ENCODE measurements at regions not wholly inside any gene's neighbourhood (a gene's known extent, or its start where the extent isn't known, plus 50 kb on each side); places are given as distances from the start of the nearest gene placed in this dataset.

DNA sequence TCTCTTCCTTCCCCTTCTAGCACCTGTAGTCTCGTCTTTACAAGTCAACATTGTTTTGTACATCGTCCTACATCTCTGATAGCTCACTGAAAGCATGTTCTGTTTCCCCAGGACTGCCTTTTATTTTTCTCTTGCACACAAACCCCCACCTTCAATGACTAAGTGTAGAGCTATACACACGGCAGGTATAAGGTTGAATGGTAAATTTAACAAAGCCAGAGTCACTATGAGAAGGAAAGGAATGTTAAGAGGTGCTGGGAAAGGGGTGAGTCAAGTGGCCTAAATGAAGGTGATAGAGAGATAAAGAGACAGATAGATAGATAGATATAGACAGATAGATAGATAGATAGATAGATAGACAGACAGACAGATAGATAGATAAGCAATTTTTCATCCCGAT, 134.3 kb upstream of the ATP1B1 start:
- DNase-seq: no peak

DNA sequence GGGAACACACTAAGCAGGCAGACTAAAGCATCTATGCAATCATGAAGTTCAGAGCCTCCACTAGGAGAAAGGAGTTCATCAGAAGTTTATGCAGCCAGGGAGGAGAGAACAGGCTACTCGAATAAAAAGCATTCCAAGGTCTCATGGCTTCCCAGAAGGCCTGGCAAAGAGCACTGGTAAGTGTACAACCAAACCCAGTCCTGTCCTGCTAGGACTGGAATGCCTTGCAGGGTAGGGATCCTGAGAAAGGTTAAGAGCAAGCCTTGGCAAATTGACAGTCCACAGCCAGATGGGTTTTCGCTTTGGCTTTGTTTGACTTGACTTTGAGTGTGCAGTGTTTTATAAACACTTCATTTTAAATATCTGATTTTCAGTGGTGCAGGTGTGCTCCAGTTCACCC, 133.6 kb upstream of the ATP1B1 start:
- peak; percentile 30 for DNase-seq

DNA sequence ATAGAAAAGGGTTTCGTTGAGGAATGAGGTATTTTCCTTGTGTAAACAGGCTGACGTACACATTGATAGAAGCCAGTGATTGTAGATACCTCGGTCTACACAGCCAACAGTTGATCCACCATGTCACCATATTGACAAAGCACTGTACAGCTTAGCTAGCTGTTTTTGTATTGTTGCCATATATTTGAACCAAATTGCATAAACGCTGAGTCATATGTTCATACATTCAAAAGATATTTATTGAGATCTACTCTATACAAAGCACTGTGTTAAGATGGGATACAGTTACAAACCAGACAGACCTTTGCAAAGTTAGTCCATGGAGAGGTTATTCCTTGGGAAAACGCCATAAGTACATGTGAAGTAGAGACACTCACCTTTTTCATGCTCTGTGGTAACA, 132.4 kb upstream of the ATP1B1 start:
- DNase-seq: no peak

DNA sequence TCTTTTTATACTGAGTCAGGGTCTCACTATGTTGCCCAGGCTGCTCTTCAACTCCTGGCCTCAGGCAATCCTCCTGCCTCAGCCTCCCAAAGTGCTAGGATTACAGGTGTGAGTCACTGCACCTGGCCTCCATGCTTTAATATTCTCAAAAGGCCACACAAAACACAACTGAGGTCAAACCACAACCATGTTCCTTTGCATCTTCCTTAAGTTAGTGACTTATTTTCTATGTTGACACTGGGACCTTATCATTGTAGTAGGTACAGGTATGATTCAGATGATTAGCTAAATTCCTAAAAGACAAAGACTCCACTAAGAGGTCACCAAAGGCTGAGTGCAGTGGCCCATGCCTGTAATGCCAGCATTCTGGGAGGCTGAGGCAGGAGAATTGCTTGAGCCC, 131.9 kb upstream of the ATP1B1 start:
- no peak for DNase-seq

DNA sequence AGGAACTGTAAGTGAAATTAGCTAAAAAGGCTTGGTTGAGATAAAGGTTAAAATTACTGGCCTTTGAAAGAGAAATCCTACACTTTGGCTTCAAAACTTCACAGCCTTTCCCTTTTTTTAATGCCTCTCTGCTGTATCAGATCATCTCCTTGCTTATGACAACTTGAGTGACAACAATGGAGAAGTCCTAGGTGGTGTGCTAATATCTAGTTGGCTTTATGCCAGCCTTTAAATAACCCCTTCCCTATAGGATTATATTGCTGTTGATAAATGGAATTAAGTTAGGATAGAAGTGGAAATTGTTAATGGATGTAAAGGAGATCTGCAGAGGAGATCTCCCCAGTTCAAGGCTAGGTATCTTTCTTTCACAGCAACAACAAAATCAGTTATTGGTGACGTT, 130.2 kb upstream of the ATP1B1 start:
- DNase-seq: no peak

DNA sequence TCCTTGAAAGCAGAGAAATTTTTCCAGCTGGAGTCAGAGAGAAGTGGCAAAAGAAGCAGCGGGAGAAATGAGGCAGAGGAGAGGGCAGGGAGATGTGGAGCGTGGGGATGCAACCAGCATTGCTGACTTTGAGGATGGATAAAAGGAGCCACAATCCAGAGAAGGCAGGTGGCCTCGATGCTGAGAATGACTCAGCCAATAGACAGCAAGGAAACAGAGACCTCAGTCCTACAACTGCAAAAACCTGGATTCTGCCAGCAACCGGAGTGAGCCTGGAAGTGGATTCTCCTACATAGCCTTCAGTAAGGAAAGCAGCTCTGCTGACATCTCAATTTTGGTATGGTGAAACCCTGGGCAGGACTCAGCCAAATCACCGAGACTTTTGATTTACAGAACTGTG, 128.9 kb upstream of the ATP1B1 start:
- DNase-seq: no peak

DNA sequence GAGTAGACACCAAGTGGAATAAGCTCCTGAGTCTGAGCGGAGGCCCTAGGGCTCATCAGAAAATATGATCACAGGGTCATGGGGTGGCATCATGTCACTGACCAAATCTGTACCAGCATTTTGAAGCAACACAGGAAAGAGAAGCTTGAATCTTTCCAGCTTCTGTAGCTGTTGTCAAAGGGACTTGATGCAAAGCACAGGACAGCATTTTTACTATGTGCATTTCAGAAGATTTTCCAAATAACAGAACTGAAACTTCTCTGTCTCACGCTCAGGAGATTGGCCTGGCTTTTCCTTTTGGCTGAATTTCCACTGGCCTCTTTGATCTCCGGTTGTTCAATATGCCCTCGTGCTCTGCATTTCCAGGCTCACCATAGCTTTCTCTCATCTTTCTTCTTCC, 127.2 kb upstream of the ATP1B1 start:
- no peak for DNase-seq

DNA sequence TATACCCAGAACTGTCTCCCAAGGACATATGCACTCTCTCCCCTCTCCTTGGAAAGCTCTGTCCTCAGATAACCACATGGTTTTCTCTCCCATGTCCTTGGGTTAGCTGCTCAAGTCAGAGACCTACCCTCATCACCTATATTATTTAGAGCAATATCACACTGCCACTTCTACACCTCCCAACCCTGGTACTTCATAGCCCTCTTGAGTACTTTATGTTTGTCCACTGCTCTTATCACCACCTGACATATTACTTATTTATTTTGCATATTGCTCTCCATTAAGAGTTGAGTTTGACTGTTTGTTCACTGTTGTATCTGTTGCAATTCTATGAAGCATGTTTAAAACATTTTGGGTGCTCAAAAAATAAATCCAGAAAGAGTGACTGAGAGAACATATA, 126.3 kb upstream of the ATP1B1 start:
- DNase-seq: no peak

DNA sequence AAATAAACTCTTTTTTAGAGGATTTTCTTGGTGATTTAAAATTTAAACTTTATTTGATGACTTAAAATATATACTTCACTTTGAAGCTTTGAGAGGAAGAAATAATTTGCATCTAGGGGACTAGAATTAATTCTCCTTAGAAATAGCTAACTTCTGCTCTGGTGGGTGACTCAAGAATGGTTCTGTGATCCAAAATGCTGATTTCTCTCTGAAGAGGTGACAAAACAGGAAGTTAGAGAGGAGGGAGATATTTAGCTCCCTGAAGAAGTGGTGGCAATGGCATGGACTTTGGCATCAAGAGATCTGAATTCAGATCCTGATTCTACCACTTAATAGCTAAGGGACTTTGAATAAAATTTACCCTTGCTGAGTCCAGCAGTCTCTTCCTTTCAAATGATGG, 125.8 kb upstream of the ATP1B1 start:
- no peak for DNase-seq

DNA sequence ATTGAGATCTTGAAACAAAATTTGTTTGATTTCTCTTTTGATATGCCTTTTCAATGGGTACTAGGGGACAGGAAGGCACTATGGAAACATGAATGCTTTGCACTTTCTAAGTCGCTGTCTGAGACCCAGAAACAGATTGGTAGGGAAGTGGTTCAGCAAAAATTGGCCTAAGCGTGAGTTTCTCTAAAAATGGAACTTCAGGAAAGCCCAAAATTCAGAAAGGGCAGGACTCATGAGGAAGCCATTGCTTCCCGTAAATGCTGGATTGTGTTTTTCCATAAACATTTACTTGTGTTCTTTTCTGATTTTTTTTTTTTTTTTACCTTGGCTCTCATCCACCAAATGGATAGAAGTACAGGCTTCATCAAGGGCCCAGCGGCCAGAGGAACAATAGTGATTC, 123.7 kb upstream of the ATP1B1 start:
- no peak for DNase-seq

DNA sequence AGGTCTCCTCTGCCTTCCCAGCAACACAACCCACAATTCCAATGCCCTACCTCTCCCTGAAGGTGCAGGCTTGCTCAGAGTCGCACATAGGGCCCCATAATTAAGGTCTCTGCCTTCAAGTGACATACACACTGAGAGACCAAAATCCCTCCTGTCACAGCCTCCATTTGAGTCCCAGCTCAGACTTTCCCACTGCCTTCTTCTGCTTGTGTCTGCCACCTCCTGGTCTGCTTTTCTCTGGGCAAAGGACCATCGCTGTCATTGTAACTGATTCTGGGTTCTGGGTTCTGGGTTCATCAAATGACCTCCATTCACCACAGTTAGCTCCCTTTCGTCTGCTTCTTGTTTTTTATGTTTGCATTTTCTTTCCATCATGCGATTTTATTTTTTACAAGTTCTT, 119.2 kb upstream of the ATP1B1 start:
- no peak for DNase-seq

DNA sequence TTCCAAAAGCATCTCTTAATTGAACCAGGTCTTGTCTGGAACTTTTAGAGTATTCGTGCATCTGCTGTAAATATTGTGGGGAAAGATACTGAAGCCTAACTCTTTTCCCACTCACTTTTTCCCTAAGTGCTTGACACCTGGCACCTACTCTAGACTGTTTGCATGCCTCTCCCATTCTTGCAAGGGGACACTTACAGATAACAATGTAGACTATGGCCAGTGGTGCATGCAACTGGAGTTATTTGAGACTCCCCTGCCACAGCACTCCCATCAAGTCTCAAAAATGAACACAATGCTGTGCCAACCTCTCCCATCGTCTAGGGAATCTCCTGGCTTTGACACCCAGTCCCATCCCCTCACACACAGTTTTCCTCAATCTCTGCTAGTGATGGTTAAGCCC, 118.6 kb upstream of the ATP1B1 start:
- DNase-seq: peak; percentile 35

DNA sequence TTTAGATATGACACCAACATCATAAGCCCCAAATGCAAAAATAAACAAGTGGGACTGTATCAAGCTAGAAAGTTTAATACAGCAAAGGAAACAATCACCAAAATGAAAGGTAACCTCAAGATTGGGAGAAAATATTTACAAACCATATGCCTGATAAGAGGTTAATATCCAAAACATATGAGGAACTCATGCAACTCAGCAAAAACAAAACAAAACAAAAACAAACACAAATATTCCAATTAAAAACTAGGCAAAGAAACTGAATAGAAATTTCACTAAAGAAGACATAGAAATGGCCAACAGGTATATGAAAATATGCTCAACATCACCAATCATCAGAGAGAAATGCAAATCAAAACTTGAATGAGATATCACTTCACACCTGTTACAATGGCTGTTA, 116.5 kb upstream of the ATP1B1 start:
- DNase-seq: no peak

DNA sequence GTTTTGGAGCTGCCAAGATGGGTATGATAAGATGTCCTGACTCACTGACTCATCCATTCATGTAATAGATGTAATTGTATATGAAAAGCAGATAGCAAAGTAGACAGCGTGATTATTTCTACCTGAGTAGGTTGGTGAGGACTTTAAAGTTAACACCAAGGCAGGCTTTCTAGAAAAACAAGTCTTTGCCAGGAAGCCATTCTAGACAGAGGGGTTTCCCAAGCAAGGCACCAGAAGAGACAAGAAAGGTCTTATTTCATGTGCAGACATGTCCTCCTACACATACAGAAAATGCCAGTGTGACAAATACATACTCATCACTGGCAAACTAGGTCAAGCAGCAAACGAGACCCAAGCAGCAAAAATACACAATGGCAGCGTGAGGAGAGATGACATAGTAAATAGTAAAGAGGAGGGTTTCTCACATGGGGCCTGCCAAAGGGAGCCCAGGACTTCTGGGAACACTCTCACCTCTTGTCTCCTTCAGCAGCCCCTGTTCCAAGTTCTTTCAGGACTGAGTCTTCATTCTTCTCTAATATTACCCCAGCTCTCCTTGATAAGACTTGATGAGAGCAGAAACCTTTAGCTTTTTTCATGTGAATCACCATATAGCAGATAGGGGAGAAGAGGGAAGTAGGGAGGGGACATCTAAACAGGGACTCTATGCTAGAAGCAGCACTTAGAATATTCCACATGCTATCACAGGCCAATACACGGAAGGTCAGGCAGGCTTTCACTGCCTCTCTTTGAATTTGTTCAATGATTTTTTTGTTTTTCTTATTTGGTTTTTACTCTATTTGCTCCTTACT, 114.6 kb upstream of the ATP1B1 start:
- no peak for DNase-seq

DNA sequence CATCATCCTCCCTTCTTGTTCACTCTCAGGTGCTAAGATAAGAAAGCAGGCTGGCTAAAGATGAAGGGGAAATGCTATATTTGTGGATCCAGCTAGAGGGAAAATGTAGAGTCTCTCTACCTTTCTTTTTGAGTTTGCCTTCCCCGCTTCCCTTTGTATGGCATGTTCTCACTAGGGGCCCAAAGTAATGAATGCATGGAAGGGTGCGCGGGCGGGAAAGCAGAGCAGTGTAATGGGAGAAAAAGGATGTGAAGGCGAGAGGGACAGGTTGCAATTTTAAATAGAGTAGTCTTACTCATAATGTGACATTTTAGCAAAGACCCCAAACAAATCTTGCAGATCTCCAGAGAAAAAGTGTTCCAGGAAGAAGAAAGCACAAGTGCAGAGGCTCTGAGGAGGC, 105.1 kb upstream of the ATP1B1 start:
- no peak for DNase-seq

DNA sequence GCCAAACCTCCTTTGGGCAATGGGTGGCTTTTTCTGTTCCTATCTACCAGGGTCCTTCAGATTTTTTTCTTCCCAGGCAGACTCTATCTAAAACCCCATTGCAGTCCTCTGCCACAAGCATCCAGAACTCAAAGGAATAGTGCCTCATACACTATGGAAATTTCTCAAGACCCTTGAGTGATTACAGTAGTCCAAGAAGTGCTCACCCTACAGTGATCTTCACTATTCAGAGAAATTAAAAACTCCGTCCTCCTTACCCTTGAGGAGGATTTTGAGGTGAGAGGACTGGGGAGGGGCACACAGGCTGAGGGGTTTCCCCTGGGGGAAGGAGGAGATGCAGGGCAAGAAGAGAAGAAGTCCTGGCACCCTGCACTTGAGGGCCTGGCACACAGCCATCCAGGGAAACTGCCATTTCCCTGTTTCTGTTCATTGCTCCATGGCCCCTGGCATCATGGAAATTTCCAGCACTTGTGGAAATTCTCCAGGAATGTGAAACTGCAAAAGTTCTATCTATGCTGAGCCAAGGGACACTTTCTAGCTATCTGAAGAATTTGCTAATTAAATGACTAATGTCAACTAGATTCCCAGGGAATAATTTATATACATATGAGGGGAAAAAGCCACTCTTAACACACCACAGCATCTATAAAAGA, 102.5 kb upstream of the ATP1B1 start:
- no peak for DNase-seq

DNA sequence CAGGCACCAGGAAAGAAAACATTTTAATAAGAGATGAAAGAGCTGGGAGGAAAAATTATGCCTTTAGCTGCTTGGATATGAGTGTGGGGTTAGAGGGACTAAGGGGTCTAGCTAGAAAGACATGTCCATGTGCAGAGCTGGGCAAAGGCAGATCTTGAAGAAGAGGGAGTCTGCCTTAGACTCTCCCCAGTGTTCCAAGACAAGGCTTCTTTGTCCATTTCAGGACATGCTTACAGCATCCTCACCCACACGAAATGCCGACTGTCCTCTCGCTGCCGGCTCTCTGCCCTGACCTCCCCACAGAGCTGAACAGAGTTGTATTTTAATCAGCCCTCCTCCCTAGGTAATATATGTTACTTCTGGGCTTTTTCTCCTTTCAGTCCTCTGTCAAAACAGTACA, 100.7 kb upstream of the ATP1B1 start:
- no peak for DNase-seq

DNA sequence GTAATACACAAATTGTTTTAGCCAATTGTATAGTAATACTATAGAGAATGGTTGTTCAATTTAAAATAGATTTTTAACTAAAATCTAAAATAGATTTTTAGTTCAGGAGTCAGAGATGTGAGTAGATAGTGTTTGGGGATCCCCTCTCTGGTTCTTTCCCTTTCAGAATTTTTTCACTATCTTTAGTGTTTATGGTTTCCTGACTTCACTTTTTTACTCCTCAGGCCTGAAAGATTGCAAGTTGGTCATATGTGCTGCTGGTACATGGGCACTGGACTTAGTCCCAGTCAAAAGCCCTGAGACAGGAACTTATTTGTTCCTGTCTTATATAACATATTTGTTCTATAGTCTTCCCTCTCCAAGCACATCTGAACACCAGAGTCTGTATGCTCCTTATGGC, 96.8 kb upstream of the ATP1B1 start:
- DNase-seq: no peak

DNA sequence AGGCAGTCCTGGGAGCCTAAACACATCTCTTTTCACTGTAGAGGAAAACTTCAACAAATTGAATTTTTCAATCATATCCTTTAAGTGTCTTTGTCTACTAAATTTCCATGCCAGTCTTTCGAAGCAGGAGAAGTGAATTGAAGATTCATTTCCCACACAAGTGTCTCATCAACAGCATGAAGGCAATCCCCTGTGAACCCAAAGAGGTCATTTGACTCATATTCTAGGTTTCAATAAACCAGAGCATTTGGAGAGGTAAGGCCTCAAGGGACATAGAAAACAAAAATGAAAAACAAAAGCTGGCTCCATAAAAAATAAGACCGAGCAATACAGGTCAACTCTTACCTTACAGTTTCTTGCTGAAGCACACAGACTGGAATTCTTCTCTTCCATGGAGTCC, 94.1 kb upstream of the ATP1B1 start:
- DNase-seq: no peak

DNA sequence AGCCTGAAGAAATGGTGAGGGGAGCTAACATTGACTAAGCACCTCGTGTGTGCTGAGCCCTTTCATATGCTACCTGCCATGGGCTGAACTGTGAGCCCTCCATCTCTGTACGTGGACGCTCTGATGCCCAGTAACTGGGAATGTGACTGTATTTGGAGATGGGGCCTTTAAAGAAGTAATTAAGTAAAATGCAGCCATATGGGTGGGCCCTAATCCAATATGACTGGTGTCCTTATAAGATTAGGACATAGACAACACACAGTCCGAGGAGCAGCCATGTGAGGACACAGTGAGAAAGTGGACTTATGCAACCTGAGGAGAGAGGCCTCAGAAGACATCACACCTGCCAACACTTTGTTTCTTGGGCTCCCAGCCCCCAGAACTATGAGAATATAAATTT, 92.7 kb upstream of the ATP1B1 start:
- DNase-seq: no peak

DNA sequence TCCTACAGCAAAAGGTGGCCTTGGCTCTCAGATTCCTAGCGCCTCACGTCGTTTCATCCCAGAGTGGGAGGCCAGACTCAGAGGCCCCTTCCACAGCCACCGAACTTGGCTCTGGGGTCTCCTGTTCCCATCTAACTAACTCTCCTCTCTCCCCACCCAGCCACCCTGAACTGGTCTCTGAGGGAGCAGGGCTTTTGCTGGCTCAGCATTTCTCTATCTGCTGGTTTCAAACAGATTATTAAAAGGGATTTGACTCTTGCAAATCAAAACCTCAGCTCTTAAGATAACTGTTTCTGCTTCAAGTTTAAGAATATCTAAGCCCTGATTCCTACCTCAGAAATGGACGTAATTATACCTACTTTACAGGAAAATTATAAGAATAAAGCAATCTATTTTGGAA, 91.0 kb upstream of the ATP1B1 start:
- no peak for DNase-seq

DNA sequence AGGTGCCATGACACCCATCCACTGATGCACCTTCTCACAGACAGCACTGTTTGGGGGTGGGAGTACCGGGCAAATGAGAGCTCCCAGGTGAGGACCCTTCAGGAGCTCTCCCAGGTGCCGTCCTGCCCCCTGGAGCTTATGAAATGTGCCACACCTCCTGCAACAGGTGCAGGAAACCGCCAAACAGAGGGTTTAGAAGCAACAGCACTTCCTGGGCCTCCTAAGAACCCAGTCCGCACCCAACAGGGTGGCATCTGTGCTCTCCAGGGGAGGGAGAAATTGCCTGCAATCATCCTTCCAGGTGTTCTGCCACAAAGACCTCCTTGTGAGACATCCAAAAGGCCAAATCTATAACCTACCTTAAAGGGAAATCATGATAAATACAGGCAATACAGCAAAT, 87.7 kb upstream of the ATP1B1 start:
- no peak for DNase-seq

DNA sequence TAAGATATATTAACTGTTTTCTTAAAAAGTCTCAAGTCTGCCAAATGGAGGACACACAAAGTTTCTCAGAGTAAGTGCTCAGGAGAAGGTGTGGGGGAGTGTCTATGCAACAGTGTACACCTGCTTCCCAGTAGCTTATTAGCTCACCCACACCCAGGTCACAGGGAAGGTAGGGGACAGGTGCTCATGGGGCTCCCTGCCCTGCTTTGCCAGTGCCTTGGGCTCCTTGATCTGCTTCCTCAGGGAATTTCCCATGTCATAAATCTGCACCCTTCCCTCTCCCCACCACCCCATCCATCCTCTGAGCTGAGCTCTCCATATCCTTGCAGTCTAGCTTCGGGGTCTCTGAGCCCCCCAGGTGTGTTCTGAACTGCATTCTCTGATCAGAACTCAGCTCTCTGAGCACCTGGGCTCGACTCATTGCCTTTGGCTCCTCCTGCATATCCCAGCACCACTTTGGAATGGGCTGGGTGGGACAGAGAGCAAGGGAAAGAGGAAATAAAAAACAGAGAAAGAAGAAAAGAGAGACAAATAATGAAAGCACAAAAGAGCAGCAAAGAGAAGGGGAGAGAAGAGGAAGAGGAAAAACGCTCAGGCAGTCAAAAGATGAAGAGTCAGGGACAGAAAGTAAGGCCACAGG, 87.0 kb upstream of the ATP1B1 start:
- DNase-seq: no peak

DNA sequence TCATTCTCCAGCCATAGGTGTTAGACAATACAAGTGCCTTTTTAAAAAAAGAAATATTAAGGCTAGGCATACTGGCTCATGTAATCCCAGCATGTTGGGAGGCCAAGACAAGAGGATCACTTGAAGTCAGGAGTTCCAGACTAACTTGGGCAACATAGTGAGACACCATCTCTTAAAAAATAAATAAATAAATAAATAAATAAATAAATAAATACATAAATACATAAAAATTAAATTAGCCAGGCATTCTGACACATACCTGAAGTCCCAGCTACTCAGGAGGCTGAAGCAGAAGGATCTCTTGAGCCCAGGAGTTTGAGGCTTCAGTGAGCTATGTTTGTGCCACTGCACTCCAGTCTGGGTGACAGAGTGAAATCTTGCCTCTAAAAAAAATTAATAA, 85.8 kb upstream of the ATP1B1 start:
- no peak for DNase-seq

DNA sequence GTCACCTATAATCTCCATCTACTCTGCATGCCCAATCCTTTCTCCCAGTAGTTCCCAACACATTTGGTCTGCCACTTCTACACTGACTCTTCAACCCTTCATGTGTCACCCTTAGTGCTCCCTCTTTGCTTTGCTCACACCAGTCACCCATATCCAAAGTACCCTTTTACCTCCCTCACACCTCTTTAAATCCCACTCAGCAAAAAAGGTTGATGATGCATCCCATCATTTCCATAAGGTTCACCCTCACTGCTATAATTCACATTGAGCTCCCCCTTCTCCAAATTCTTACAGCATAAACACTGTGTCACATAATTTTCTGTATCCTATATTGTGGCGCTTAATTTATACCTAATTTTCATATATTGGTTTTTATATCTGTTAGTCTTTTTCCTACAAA, 83.8 kb upstream of the ATP1B1 start:
- DNase-seq: no peak
